ENCODE measurements at regions not wholly inside any gene's neighbourhood (a gene's known extent, or its start where the extent isn't known, plus 50 kb on each side); places are given as distances from the start of the nearest gene placed in this dataset.
"Not testable (repeated sequence)": the region's sequence is repeated elsewhere in the genome, so short reads cannot be mapped to it uniquely, and the experiment has no call there.

GRCh38 chr16:64260631-64261401 is 861.0 kb downstream of the CDH11 start:
- POLR2A ChIA-PET; H3K4me3 Mint-ChIP-seq; H3K9me3 Mint-ChIP-seq; DNase-seq; H3K36me3 Mint-ChIP-seq; ATAC-seq (ENCODE audit: low read depth); H3K27ac Mint-ChIP-seq; H3K27me3 Mint-ChIP-seq; H3K4me1 Mint-ChIP-seq: not testable (repeated sequence)

DNA sequence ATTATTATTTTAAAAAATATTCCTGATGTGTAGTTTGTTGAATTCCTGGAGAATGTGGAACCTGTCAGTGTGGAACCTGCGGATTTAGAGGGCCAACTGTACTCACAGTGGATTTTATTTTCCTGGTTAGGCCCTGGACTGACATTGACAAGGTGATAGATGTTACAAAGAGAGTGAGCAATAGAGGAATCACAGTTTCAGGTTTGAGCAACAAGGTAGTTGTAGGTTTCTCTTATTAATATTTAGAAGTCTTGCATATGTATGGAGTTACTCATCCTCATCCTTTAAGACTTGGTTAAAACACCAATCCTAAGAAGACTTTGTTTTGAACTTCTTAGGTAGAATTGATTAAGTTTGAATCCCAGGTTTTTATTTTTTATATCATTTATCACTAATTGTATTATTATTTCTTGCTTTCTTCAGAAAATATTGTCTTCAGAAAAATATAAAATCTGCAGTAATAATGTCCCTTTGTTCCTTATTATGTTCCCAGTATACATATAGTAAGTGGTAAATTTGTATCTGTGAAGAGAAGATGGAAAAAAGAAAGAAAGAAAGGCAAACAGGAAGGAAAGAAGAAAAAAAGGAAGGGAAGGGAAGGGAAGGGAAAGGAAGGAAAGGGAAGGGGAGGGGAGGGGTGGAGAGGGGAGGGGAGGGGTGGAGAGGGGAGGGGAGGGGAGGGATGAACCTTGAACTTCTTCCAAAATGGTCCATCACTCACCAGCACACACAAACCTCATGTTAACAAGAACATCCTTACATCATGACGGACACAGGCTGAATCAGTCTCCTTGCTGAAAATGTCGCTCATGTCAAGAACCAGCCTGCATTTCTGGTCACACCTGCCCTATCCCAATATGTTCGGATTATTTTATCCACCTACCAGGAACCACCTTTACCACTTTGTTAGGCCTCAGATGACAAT is 867.2 kb downstream of the CDH11 start:
- no peaks in the 10 kb centered on the region for H3K36me3 Mint-ChIP-seq
- H3K4me3 Mint-ChIP-seq = no peak overlapping the region
- ATAC-seq (ENCODE audit: low read depth) = no peak
- no peaks in the 10 kb centered on the region for H3K4me1 Mint-ChIP-seq
- no peaks in the 10 kb centered on the region for H3K27me3 Mint-ChIP-seq
- POLR2A ChIA-PET = no interaction called here
- H3K9me3 Mint-ChIP-seq = peaks cover 6% of the 10 kb centered on the region
- DNase-seq = no peak
- H3K27ac Mint-ChIP-seq = no peak overlapping the region

- Mint-ChIP-seq H3K9me3 (peaks cover 6% of the 10 kb centered on the region), H3K4me3 (no peak overlapping the region)
- POLR2A ChIA-PET = no interaction called here
Observed at GRCh38 chr16:64253525-64253924, 868.3 kb downstream of the CDH11 start.

GRCh38 chr16:64253096-64253495 is 868.8 kb downstream of the CDH11 start:
- Mint-ChIP-seq H3K36me3 (no peaks in the 10 kb centered on the region), H3K4me3 (no peak overlapping the region), H3K4me1 (no peaks in the 10 kb centered on the region), H3K27ac (no peak overlapping the region), H3K9me3 (peaks cover 6% of the 10 kb centered on the region), H3K27me3 (no peaks in the 10 kb centered on the region)
- ATAC-seq (ENCODE audit: low read depth) (no peak), DNase-seq (no peak)
- POLR2A ChIA-PET = no interaction called here

More at GRCh38 chr16:64253525-64253924, 868.3 kb downstream of the CDH11 start:
- Mint-ChIP-seq H3K4me1 (no peaks in the 10 kb centered on the region), H3K36me3 (no peaks in the 10 kb centered on the region), H3K27ac (no peak overlapping the region), H3K27me3 (no peaks in the 10 kb centered on the region)
- ATAC-seq (ENCODE audit: low read depth) = no peak
- no peak for DNase-seq

GRCh38 chr16:64251742-64252141 is 870.1 kb downstream of the CDH11 start:
- Mint-ChIP-seq H3K9me3 (peaks cover 3% of the 10 kb centered on the region), H3K4me1 (no peaks in the 10 kb centered on the region), H3K27ac (no peak overlapping the region), H3K4me3 (no peak overlapping the region), H3K36me3 (no peaks in the 10 kb centered on the region), H3K27me3 (no peaks in the 10 kb centered on the region)
- POLR2A ChIA-PET = no interaction called here
- DNase-seq (no peak), ATAC-seq (ENCODE audit: low read depth) (no peak)

GRCh38 chr16:64250866-64251265 is 871.0 kb downstream of the CDH11 start:
- H3K9me3 Mint-ChIP-seq = peaks cover 4% of the 10 kb centered on the region
- DNase-seq (no peak), ATAC-seq (ENCODE audit: low read depth) (no peak)
- no peaks in the 10 kb centered on the region for H3K4me1 Mint-ChIP-seq
- no peaks in the 10 kb centered on the region for H3K36me3 Mint-ChIP-seq
- POLR2A ChIA-PET = no interaction called here
- no peak overlapping the region for H3K4me3 Mint-ChIP-seq
- H3K27ac Mint-ChIP-seq = no peak overlapping the region
- no peaks in the 10 kb centered on the region for H3K27me3 Mint-ChIP-seq

DNA sequence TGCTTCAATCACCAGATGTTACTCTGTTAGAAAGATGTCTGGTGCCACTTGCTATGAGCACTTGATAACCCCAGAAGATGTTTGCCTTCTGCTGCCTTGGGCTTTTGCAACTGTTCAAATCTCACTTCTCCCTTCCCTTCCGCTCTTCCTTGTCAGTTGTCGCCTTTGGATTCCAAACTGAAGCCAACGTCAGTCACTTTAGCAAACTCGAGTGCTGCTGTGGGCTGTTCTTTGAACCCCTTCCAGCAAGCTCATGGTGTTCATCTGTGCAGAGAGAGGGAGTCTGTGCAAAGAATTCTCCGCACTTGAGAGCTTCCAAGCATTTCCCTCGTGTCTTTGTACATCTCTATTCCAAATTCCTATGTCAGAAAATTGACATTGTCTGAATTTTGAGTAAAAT is 879.4 kb downstream of the CDH11 start:
- Mint-ChIP-seq H3K4me1 (no peaks in the 10 kb centered on the region), H3K9me3 (peaks cover 7% of the 10 kb centered on the region), H3K27me3 (no peaks in the 10 kb centered on the region), H3K27ac (no peak overlapping the region), H3K36me3 (no peaks in the 10 kb centered on the region), H3K4me3 (no peak overlapping the region)
- no peak for ATAC-seq (ENCODE audit: low read depth)
- no peak for DNase-seq
- POLR2A ChIA-PET = no interaction called here

- H3K4me1 Mint-ChIP-seq = no peaks in the 10 kb centered on the region
- H3K36me3 Mint-ChIP-seq = no peaks in the 10 kb centered on the region
- POLR2A ChIA-PET = no interaction called here
- ATAC-seq (ENCODE audit: low read depth) = no peak
- H3K9me3 Mint-ChIP-seq = peaks cover 8% of the 10 kb centered on the region
- no peak overlapping the region for H3K27ac Mint-ChIP-seq
- H3K4me3 Mint-ChIP-seq = no peak overlapping the region
- no peaks in the 10 kb centered on the region for H3K27me3 Mint-ChIP-seq
- no peak for DNase-seq
Observed at GRCh38 chr16:64240586-64240985, 881.3 kb downstream of the CDH11 start.

DNA sequence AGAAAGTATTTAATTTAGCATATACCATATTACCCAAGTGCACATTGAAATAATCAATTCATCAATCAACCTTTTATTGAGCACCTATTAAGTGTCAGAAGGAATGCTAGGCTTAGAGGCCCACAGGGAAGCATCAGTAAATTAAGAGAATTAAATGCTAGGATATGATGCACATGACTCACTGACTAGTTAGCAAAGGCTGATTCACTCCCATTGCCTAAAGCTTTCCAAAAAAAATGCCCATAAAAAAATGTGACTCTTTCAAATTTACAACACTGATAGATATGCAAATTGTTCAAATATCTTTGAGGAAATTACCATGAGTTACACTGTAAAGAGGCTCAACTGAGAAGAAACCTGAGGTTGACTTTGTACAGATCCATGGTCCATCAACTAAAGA is 883.3 kb downstream of the CDH11 start:
- no peaks in the 10 kb centered on the region for H3K4me1 Mint-ChIP-seq
- H3K4me3 Mint-ChIP-seq = no peak overlapping the region
- H3K27ac Mint-ChIP-seq = no peak overlapping the region
- POLR2A ChIA-PET = no interaction called here
- peaks cover 7% of the 10 kb centered on the region for H3K9me3 Mint-ChIP-seq
- ATAC-seq (ENCODE audit: low read depth) = no peak
- DNase-seq = no peak
- no peaks in the 10 kb centered on the region for H3K36me3 Mint-ChIP-seq
- no peaks in the 10 kb centered on the region for H3K27me3 Mint-ChIP-seq

- Mint-ChIP-seq H3K9me3 (peaks cover 8% of the 10 kb centered on the region), H3K4me3 (no peak overlapping the region), H3K36me3 (no peaks in the 10 kb centered on the region), H3K4me1 (no peaks in the 10 kb centered on the region), H3K27ac (no peak overlapping the region), H3K27me3 (no peaks in the 10 kb centered on the region)
- POLR2A ChIA-PET = no interaction called here
- ATAC-seq (ENCODE audit: low read depth) (no peak), DNase-seq (no peak)
Observed at GRCh38 chr16:64236316-64236715, 885.5 kb downstream of the CDH11 start.

- Mint-ChIP-seq H3K27ac (no peak overlapping the region), H3K27me3 (no peaks in the 10 kb centered on the region), H3K36me3 (no peaks in the 10 kb centered on the region), H3K4me3 (no peak overlapping the region), H3K9me3 (peaks cover 5% of the 10 kb centered on the region), H3K4me1 (no peaks in the 10 kb centered on the region)
- DNase-seq = no peak
- no peak for ATAC-seq (ENCODE audit: low read depth)
- POLR2A ChIA-PET = no interaction called here
Observed at GRCh38 chr16:64234200-64234599, 887.7 kb downstream of the CDH11 start.

DNA sequence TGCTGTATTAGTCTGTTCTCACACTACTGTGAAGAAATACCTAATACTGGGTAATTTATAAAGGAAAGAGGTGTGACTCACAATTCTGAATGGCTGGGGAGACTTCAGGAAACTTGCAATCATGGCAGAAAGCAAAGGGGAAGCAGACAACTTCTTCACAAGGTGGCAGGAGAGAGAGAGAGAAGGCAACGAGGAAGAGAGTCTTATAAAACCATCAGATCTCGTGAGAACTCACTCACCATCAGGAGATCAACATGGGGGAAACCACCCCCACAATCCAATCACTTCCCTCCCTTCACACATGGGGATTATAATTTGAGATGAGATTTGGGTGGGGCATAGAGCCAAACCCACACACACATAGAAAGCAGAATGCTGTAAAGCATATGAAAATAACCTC is 896.2 kb downstream of the CDH11 start:
- peaks cover 11% of the 10 kb centered on the region for H3K9me3 Mint-ChIP-seq
- ATAC-seq (ENCODE audit: low read depth) (no peak), DNase-seq (no peak)
- no peak overlapping the region for H3K27ac Mint-ChIP-seq
- no peaks in the 10 kb centered on the region for H3K4me1 Mint-ChIP-seq
- H3K36me3 Mint-ChIP-seq = no peaks in the 10 kb centered on the region
- no peaks in the 10 kb centered on the region for H3K27me3 Mint-ChIP-seq
- POLR2A ChIA-PET = no interaction called here
- no peak overlapping the region for H3K4me3 Mint-ChIP-seq

DNA sequence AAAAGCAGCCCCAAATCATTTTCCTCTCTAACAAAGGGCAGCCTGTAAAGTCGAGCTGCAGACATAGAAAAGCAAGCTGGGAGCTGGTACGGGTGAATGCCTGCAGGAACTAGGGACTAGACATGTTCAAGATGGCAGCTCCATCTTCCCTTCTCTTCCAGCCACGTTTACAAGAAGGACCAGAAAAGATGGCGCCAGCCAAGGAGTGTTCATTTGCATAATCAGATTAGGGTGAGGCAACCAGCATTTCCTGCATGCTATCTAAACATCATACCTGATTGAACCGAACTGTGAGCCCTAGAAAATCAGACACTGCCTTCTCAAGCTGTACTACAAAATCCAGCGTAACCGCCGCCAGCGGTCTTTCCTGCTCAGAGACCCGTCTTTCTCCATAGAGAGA is 896.8 kb downstream of the CDH11 start:
- Mint-ChIP-seq H3K9me3 (peaks cover 11% of the 10 kb centered on the region), H3K27ac (no peak overlapping the region), H3K27me3 (no peaks in the 10 kb centered on the region), H3K4me3 (no peak overlapping the region), H3K4me1 (no peaks in the 10 kb centered on the region), H3K36me3 (no peaks in the 10 kb centered on the region)
- DNase-seq (no peak), ATAC-seq (ENCODE audit: low read depth) (no peak)
- POLR2A ChIA-PET = no interaction called here
